Body of pancreas (tissue), 4 donors: ENCODE measurements at regions not wholly inside any gene's neighbourhood (a gene's known extent, or its start where the extent isn't known, plus 50 kb on each side); places are given as distances from the start of the nearest gene placed in this dataset.

Source experiments
- POLR2A ChIP-seq, 3 donors: fragments of 450-650 bp; IDR thresholded peaks; one replicate each; pipeline ENCODE4 v1.6.1; 2016; ENCODE audit warnings: antibody characterized with exemption in 3 of 3, mild to moderate bottlenecking in 2 of 3
- TF ChIP-seq, protein P1 (sequence below), 7 experiments: fragments of 450-650 bp in 4 of 7; fragments of 200-600 bp in 3 of 7; sonication (generic) in 3 of 7; IDR thresholded peaks; one replicate each; pipeline ENCODE4 v1.5.1; 2016 to 2019; ENCODE audit warnings: antibody characterized with exemption in 7 of 7

DNA sequence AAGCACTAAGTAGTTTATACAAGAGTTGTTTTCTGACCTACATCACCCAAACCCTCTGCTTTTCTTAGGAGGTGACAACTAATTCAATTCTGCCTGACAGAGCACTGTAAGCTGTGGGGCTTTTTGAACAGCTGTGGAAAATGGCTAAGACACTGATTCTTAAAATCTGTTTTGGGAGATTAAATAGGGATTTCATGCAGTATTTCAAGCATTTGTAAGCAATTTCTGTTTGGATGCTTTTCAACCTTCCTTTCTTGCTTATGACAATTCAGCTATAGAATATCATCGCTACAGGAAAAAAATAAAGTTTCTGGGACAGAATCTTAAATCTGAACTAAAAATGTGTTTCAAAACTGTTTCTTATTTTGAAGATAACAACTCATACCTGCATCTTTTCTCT is 459.5 kb downstream of the RAPGEF2 start:
- TF ChIP-seq, protein P1, sequence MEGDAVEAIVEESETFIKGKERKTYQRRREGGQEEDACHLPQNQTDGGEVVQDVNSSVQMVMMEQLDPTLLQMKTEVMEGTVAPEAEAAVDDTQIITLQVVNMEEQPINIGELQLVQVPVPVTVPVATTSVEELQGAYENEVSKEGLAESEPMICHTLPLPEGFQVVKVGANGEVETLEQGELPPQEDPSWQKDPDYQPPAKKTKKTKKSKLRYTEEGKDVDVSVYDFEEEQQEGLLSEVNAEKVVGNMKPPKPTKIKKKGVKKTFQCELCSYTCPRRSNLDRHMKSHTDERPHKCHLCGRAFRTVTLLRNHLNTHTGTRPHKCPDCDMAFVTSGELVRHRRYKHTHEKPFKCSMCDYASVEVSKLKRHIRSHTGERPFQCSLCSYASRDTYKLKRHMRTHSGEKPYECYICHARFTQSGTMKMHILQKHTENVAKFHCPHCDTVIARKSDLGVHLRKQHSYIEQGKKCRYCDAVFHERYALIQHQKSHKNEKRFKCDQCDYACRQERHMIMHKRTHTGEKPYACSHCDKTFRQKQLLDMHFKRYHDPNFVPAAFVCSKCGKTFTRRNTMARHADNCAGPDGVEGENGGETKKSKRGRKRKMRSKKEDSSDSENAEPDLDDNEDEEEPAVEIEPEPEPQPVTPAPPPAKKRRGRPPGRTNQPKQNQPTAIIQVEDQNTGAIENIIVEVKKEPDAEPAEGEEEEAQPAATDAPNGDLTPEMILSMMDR (IDR thresholded peaks at IDR 0.05), result no peak
- TF ChIP-seq POLR2A (IDR thresholded peaks at IDR 0.05), result no peak
